Tibial nerve (tissue), 4 donors: ENCODE measurements at regions not wholly inside any gene's neighbourhood (a gene's known extent, or its start where the extent isn't known, plus 50 kb on each side); places are given as distances from the start of the nearest gene placed in this dataset.

ENCODE experiments used
- DNase-seq, 2 donors: peaks; one replicate each; pipeline ENCODE4 v3.0.0-alpha.2; 2019; ENCODE audit warnings: low spot score in 2 of 2
- H3K27ac ChIP-seq, 4 donors: fragments of 200-600 bp; sonication (generic) in 3 of 4; one replicate each; pipeline ENCODE4 v1.5.1; 2017 to 2019; ENCODE audit warnings: mild to moderate bottlenecking in 1 of 4
- H3K27me3 ChIP-seq, 2 donors: fragments of 200-600 bp; sonication (generic) in 1 of 2; one replicate each; pipeline versions ENCODE4 v1.5.1 to v1.6.0; 2017 to 2019
- H3K36me3 ChIP-seq, 3 donors: fragments of 200-600 bp; sonication (generic); one replicate each; pipeline ENCODE4 v1.5.1; 2018 to 2019
- H3K4me1 ChIP-seq, 4 donors: fragments of 200-600 bp; sonication (generic) in 3 of 4; one replicate each; pipeline ENCODE4 v1.5.1; 2017 to 2019
- H3K4me3 ChIP-seq, 4 donors: fragments of 200-600 bp; sonication (generic) in 3 of 4; one replicate each; pipeline ENCODE4 v1.5.1; 2017 to 2019; ENCODE audit warnings: mild to moderate bottlenecking in 1 of 4, moderate library complexity in 1 of 4
- H3K9me3 ChIP-seq, 4 donors: fragments of 200-600 bp; sonication (generic) in 3 of 4; one replicate each; pipeline ENCODE4 v1.5.1; 2017 to 2019
- CTCF ChIP-seq, 5 experiments: fragments of 200-600 bp in 3 of 5; fragments of 450-650 bp in 2 of 5; sonication (generic) in 3 of 5; IDR thresholded peaks; one replicate each; pipeline ENCODE4 v1.5.1; 2016 to 2019; ENCODE audit warnings: antibody characterized with exemption in 5 of 5, mild to moderate bottlenecking in 3 of 5, moderate library complexity in 2 of 5
- EP300 ChIP-seq, 2 donors: sonication (generic); formaldehyde crosslinking; IDR thresholded peaks; one replicate each; pipeline ENCODE4 v1.6.1; 2017; ENCODE audit warnings: antibody characterized with exemption in 2 of 2, mild to moderate bottlenecking in 1 of 2
- POLR2A ChIP-seq, 2 donors: fragments of 450-650 bp; IDR thresholded peaks; one replicate each; pipeline ENCODE4 v1.6.1; 2017; ENCODE audit warnings: antibody characterized with exemption in 2 of 2, mild to moderate bottlenecking in 2 of 2, moderate library complexity in 2 of 2
- WGBS, 2 donors: methylation state at CpG; one replicate each; pipeline ENCODE4 v1.1.5; 2018; 5-methylcytosine and 5-hydroxymethylcytosine counted together

GRCh38 chr9:135029871-135030565 is 57.5 kb upstream of the OLFM1 start:
- no peak for TF ChIP-seq POLR2A (IDR thresholded peaks at IDR 0.05)
- no peak for TF ChIP-seq EP300 (IDR thresholded peaks at IDR 0.05)
- no peak for TF ChIP-seq CTCF (IDR thresholded peaks at IDR 0.05)
- DNase-seq, result no peak
- no peaks in the 10 kb centered on the region for H3K4me1 ChIP-seq
- 69 to 70% methylated on average over 18 to 19 of the region's 19 CpGs for WGBS, 2 donors
- peaks cover 0 to 3% (median 0%) of the 10 kb centered on the region in 4 donors for H3K9me3 ChIP-seq
- no peaks in the 10 kb centered on the region for H3K27me3 ChIP-seq
- H3K27ac ChIP-seq, result no peak overlapping the region
- H3K4me3 ChIP-seq, result no peak overlapping the region
- H3K36me3 ChIP-seq, result no peaks in the 10 kb centered on the region

- Histone ChIP-seq H3K9me3 (no peaks in the 10 kb centered on the region), H3K4me3 (no peak overlapping the region), H3K27ac (no peak overlapping the region), H3K27me3 (no peaks in the 10 kb centered on the region), H3K4me1 (no peaks in the 10 kb centered on the region), H3K36me3 (no peaks in the 10 kb centered on the region)
- DNase-seq, result no peak
- TF ChIP-seq POLR2A (IDR thresholded peaks at IDR 0.05) (no peak), EP300 (IDR thresholded peaks at IDR 0.05) (no peak), CTCF (IDR thresholded peaks at IDR 0.05) (no peak)
- 54 to 62% methylated on average over 15 to 16 of the region's 16 CpGs for WGBS, 2 donors
These were observed 56.8 kb upstream of the OLFM1 start for GRCh38 chr9:135030566-135031226.

GRCh38 chr9:135032041-135032835 is 55.2 kb upstream of the OLFM1 start:
- TF ChIP-seq POLR2A (IDR thresholded peaks at IDR 0.05) (no peak), EP300 (IDR thresholded peaks at IDR 0.05) (no peak), CTCF (IDR thresholded peaks at IDR 0.05) (no peak)
- Histone ChIP-seq H3K27ac (no peak overlapping the region), H3K36me3 (no peaks in the 10 kb centered on the region), H3K27me3 (no peaks in the 10 kb centered on the region), H3K4me3 (no peak overlapping the region), H3K4me1 (no peaks in the 10 kb centered on the region), H3K9me3 (no peaks in the 10 kb centered on the region)
- no peak for DNase-seq
- 78 to 82% methylated on average over 12 to 13 of the region's 13 CpGs for WGBS, 2 donors

- Histone ChIP-seq H3K4me1 (no peaks in the 10 kb centered on the region), H3K36me3 (no peaks in the 10 kb centered on the region), H3K4me3 (no peak overlapping the region), H3K27me3 (no peaks in the 10 kb centered on the region), H3K9me3 (no peaks in the 10 kb centered on the region), H3K27ac (no peak overlapping the region)
- no peak for TF ChIP-seq EP300 (IDR thresholded peaks at IDR 0.05)
- TF ChIP-seq POLR2A (IDR thresholded peaks at IDR 0.05), result no peak
- no peak for TF ChIP-seq CTCF (IDR thresholded peaks at IDR 0.05)
- WGBS, 2 donors, result 74 to 80% methylated on average over 21 to 22 of the region's 22 CpGs
- no peak for DNase-seq
These were observed 54.5 kb upstream of the OLFM1 start for GRCh38 chr9:135032868-135033460.
